ENCODE measurements at regions not wholly inside any gene's neighbourhood (a gene's known extent, or its start where the extent isn't known, plus 50 kb on each side); places are given as distances from the start of the nearest gene placed in this dataset.

- no peak for DNase-seq (ENCODE audit: low spot score)
These were observed 80.2 kb upstream of the ACP3 start for GRCh38 chr3:132236701-132237651.

GRCh38 chr3:132237652-132238032 lies 79.6 kb upstream of the ACP3 start:
- DNase-seq (ENCODE audit: low spot score), result no peak

- DNase-seq (ENCODE audit: low spot score), result no peak
These were observed 77.6 kb upstream of the ACP3 start for GRCh38 chr3:132239587-132239986.

- no peak for DNase-seq (ENCODE audit: low spot score)
These were observed 75.3 kb upstream of the ACP3 start for GRCh38 chr3:132241776-132242514.

GRCh38 chr3:132242790-132243189 lies 74.4 kb upstream of the ACP3 start:
- DNase-seq (ENCODE audit: low spot score), result no peak

- no peak for DNase-seq (ENCODE audit: low spot score)
These were observed 71.6 kb upstream of the ACP3 start for GRCh38 chr3:132245552-132246142.

GRCh38 chr3:132246212-132246611 lies 71.0 kb upstream of the ACP3 start:
- DNase-seq (ENCODE audit: low spot score), result no peak

GRCh38 chr3:132247211-132247610 lies 70.0 kb upstream of the ACP3 start:
- no peak for DNase-seq (ENCODE audit: low spot score)

- no peak for DNase-seq (ENCODE audit: low spot score)
These were observed 68.7 kb upstream of the ACP3 start for GRCh38 chr3:132248490-132248889.

GRCh38 chr3:132253262-132253878 lies 63.8 kb upstream of the ACP3 start:
- DNase-seq (ENCODE audit: low spot score), result peak; percentile 36

- DNase-seq (ENCODE audit: low spot score), result no peak
These were observed 63.0 kb upstream of the ACP3 start for GRCh38 chr3:132254076-132254755.

GRCh38 chr3:132255041-132255745 lies 62.0 kb upstream of the ACP3 start:
- no peak for DNase-seq (ENCODE audit: low spot score)

- no peak for DNase-seq (ENCODE audit: low spot score)
These were observed 60.2 kb upstream of the ACP3 start for GRCh38 chr3:132256989-132257388.

GRCh38 chr3:132261506-132261905 lies 55.7 kb upstream of the ACP3 start:
- no peak for DNase-seq (ENCODE audit: low spot score)

GRCh38 chr3:132262305-132262704 lies 54.9 kb upstream of the ACP3 start:
- DNase-seq (ENCODE audit: low spot score), result no peak

- no peak for DNase-seq (ENCODE audit: low spot score)
These were observed 54.3 kb upstream of the ACP3 start for GRCh38 chr3:132262956-132263355.

- no peak for DNase-seq (ENCODE audit: low spot score)
These were observed 52.2 kb upstream of the ACP3 start for GRCh38 chr3:132265028-132265427.

GRCh38 chr3:132265488-132265887 lies 51.7 kb upstream of the ACP3 start:
- DNase-seq (ENCODE audit: low spot score), result no peak

- DNase-seq (ENCODE audit: low spot score), result no peak
These were observed 49.7 kb upstream of the ACP3 start for GRCh38 chr3:132267391-132267993.

All from germinal center (tissue), 1 donor.